ENCODE measurements at regions not wholly inside any gene's neighbourhood (a gene's known extent, or its start where the extent isn't known, plus 50 kb on each side); places are given as distances from the start of the nearest gene placed in this dataset.

- no peak for TF ChIP-seq EGR1 (IDR thresholded peaks at IDR 0.05; ENCODE audit: low read depth)
Observed at GRCh38 chr2:174675615-174676014, 78.0 kb upstream of the WIPF1 start (continued).

DNA sequence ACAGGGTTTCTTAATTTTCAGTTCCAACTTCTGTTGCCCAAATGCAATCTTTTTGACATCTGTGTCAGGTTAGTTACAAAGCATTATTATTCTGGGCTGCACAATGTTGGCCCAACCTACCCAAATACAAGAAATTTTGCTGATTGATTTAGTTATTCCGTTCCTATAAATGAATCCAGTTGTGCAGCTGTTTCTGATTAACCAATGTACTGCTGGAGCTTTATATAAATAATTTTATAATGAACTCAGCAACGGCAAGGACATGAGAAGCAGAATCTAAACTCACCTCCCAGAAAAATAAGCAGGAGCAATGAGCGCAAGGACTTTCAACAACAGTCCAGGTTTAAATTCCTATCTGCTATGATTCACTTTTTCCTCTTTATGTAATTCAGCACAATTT lies 76.3 kb upstream of the WIPF1 start:
- Histone ChIP-seq H2AFZ (ENCODE audit: low read depth, low read length, poor library complexity, severe bottlenecking) (no peak overlapping the region), H3K27me3 (ENCODE audit: insufficient read depth, low read length) (no peaks in the 10 kb centered on the region), H4K20me1 (ENCODE audit: insufficient read depth) (no peaks in the 10 kb centered on the region), H3K36me3 (ENCODE audit: control insufficient read depth in 1 of 2, insufficient read depth in 2 of 2, low read length in 2 of 2) (no peaks in the 10 kb centered on the region), H3K9me3 (ENCODE audit: control insufficient read depth in 1 of 2, insufficient read depth in 1 of 2, low read depth in 1 of 2, low read length in 2 of 2) (0 out of 4 replicates have a peak, but pooled peaks cover 0 to 3% of the 10 kb centered on the region in 2 experiments), H3K4me2 (ENCODE audit: low read length) (no peak overlapping the region), H3K9ac (ENCODE audit: low read length) (no peak overlapping the region), H3K4me3 (replicated peaks in 1 of 2; ENCODE audit: low read depth in 1 of 2, low read length in 2 of 2) (no peak overlapping the region), H3K4me1 (ENCODE audit: control insufficient read depth in 1 of 2, insufficient read depth in 2 of 2, low read length in 2 of 2) (no peaks in the 10 kb centered on the region), H3K79me2 (ENCODE audit: insufficient read depth, low read length) (no peaks in the 10 kb centered on the region), H3K9me2 (ENCODE audit: insufficient read depth) (no peaks in the 10 kb centered on the region), H3K27ac (ENCODE audit: low read depth, low read length) (no peak overlapping the region)
- ATAC-seq (no peak), DNase-seq (ENCODE audit: low read depth, low spot score) (no peak)
- RAD21 ChIA-PET (ENCODE audit: low non-redundant PET in 1 of 2, low total read pairs in 2 of 2, uncharacterized antibody in 2 of 2, unreplicated experiment in 2 of 2), result no interaction called here
- CTCF ChIA-PET, result interaction anchor here (1.1 kb wide), 1 partner anchor 26 kb away, joined by 4 read pairs; no protein-coding TSS in a partner anchor
- no TSS peak for BruUV-seq (replicated peaks)
- intact Hi-C loops (cut with micrococcal nuclease), result no loop called here
- TF ChIP-seq, protein P1, sequence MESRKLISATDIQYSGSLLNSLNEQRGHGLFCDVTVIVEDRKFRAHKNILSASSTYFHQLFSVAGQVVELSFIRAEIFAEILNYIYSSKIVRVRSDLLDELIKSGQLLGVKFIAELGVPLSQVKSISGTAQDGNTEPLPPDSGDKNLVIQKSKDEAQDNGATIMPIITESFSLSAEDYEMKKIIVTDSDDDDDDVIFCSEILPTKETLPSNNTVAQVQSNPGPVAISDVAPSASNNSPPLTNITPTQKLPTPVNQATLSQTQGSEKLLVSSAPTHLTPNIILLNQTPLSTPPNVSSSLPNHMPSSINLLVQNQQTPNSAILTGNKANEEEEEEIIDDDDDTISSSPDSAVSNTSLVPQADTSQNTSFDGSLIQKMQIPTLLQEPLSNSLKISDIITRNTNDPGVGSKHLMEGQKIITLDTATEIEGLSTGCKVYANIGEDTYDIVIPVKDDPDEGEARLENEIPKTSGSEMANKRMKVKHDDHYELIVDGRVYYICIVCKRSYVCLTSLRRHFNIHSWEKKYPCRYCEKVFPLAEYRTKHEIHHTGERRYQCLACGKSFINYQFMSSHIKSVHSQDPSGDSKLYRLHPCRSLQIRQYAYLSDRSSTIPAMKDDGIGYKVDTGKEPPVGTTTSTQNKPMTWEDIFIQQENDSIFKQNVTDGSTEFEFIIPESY (IDR thresholded peaks at IDR 0.05; ENCODE audit: extremely low read depth, insufficient replicate concordance, low read length), result no peak
- no peak for TF ChIP-seq ATF3 (IDR thresholded peaks at IDR 0.05)
- no peak for TF ChIP-seq SRF (IDR thresholded peaks at IDR 0.05; ENCODE audit: low read depth)
- TF ChIP-seq, protein P2, sequence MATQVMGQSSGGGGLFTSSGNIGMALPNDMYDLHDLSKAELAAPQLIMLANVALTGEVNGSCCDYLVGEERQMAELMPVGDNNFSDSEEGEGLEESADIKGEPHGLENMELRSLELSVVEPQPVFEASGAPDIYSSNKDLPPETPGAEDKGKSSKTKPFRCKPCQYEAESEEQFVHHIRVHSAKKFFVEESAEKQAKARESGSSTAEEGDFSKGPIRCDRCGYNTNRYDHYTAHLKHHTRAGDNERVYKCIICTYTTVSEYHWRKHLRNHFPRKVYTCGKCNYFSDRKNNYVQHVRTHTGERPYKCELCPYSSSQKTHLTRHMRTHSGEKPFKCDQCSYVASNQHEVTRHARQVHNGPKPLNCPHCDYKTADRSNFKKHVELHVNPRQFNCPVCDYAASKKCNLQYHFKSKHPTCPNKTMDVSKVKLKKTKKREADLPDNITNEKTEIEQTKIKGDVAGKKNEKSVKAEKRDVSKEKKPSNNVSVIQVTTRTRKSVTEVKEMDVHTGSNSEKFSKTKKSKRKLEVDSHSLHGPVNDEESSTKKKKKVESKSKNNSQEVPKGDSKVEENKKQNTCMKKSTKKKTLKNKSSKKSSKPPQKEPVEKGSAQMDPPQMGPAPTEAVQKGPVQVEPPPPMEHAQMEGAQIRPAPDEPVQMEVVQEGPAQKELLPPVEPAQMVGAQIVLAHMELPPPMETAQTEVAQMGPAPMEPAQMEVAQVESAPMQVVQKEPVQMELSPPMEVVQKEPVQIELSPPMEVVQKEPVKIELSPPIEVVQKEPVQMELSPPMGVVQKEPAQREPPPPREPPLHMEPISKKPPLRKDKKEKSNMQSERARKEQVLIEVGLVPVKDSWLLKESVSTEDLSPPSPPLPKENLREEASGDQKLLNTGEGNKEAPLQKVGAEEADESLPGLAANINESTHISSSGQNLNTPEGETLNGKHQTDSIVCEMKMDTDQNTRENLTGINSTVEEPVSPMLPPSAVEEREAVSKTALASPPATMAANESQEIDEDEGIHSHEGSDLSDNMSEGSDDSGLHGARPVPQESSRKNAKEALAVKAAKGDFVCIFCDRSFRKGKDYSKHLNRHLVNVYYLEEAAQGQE (IDR thresholded peaks at IDR 0.05; ENCODE audit: low read depth), result no peak
- TF ChIP-seq SIN3A (IDR thresholded peaks at IDR 0.05; ENCODE audit: low read depth), result no peak
- no peak for TF ChIP-seq CBX3 (IDR thresholded peaks at IDR 0.05; ENCODE audit: low read depth)
- TF ChIP-seq ZFX (IDR thresholded peaks at IDR 0.05), result no peak
- no peak for TF ChIP-seq JUND (IDR thresholded peaks at IDR 0.05)
- no peak for TF ChIP-seq EZH2 (IDR thresholded peaks at IDR 0.05)
- no peak for TF ChIP-seq TCF7L2 (IDR thresholded peaks at IDR 0.05; ENCODE audit: borderline replicate concordance, extremely low read depth, insufficient read depth, insufficient read length)
- TF ChIP-seq CTCF (IDR thresholded peaks at IDR 0.05 in 2 of 3, conservative IDR thresholded peaks at IDR 0.05 in 1 of 3; ENCODE audit: borderline replicate concordance in 1 of 3, insufficient read depth in 1 of 3, low read depth in 2 of 3, low read length in 2 of 3), result no peak
- no peak for TF ChIP-seq FOSL1 (IDR thresholded peaks at IDR 0.05; ENCODE audit: low read depth)
- no peak for TF ChIP-seq MAX (IDR thresholded peaks at IDR 0.05)
- TF ChIP-seq ZNF274 (IDR thresholded peaks at IDR 0.05; ENCODE audit: low read depth, low read length), result no peak
- no peak for TF ChIP-seq ELF1 (IDR thresholded peaks at IDR 0.05; ENCODE audit: borderline replicate concordance, low read depth)
- no peak for TF ChIP-seq SP1 (IDR thresholded peaks at IDR 0.05; ENCODE audit: low read depth)
- POLR2A ChIA-PET, result no interaction called here
